ENCODE measurements at regions not wholly inside any gene's neighbourhood (a gene's known extent, or its start where the extent isn't known, plus 50 kb on each side); places are given as distances from the start of the nearest gene placed in this dataset.

DNA sequence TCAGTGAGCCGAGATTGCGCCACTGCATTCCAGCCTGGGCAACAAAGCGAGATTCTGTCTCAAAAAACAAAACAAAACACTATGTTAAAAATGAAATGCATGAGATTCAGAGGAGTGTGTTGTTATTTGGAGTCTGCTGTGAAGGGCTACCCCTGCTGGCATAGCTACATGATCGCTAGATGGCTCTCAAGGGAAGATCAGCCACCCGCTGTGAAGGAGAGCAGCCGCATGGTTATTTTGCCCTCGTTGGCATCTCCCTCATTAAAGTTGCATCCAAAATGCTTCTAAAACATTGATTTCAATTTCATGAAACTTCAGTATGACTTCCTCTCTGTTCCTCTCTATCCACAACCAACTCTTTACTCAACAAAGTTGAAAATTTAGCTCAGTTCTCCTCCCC is 54.8 kb upstream of the NDUFV2 start:
- no peak for TF ChIP-seq CTCF (IDR thresholded peaks at IDR 0.05)
- no peak for TF ChIP-seq POLR2A (IDR thresholded peaks at IDR 0.05)
- no peak for TF ChIP-seq EP300 (IDR thresholded peaks at IDR 0.05)
